SKM-1 treated with dmso at 0.1 percent for 144 hours (cell line): ENCODE measurements at regions not wholly inside any gene's neighbourhood (a gene's known extent, or its start where the extent isn't known, plus 50 kb on each side); places are given as distances from the start of the nearest gene placed in this dataset.
A peak's percentile ranks its signal among the peaks of the same experiment; 100 is the strongest.

Experiments
- DNase-seq: peaks from one replicate; lab custom pipeline; 2025; ENCODE audit not compliant: unreplicated experiment; lab: John Stamatoyannopoulos, UW

- no peak for DNase-seq
Observed at GRCh38 chr6:163790266-163790840, 375.8 kb downstream of the QKI start.

DNA sequence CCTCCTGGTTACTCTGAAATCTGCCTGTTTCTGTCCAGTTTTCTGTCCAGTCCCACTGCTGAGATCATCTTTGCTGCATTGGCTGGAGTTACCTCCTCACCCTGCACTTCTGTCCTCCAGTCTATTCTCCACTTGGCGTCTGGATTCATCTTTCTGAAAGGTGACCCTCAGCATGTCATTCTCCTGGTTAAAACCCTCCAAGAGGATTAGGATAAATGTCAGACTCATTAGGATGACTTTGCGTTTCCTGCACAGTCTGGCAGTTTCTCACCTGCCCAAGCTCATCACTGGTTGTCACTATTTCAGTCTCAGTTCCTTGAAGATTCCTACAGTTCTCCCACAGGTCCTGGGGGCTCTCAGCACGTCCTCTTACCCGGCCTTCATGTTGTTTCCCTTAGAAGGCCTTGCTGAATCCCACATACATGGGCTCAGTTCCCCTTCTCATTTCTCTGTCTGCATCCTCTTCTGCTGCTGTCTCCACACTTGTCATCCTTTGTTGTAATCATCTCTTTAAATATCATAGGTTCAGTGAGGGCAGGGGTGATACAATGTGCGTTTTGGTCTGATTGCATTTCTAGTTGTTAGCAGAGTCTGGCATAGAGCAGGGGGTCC, 374.8 kb downstream of the QKI start:
- DNase-seq, result no peak

GRCh38 chr6:163786995-163787671, 372.6 kb downstream of the QKI start:
- DNase-seq, result no peak

GRCh38 chr6:163782436-163783003, 368.0 kb downstream of the QKI start:
- DNase-seq, result peak; percentile 77

DNA sequence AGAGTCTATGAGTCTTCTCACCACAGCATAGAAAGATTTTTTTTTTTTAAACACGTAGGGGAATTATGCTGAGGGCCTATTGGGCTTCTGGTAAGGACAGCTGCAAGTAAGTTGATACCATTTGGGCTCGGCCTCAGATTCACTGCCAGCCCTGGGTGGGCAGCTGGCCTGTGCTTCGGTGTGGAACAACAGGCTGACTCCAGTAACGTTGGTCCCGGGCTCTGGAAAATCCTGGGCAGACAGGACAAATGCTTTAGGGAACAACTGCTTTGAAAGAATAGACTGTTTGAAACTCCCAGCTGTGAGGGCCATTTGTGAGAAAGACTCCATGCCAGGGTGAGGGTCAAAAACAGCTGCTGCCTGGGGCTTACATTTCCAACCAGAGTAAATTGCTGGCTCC, 366.5 kb downstream of the QKI start:
- no peak for DNase-seq

DNA sequence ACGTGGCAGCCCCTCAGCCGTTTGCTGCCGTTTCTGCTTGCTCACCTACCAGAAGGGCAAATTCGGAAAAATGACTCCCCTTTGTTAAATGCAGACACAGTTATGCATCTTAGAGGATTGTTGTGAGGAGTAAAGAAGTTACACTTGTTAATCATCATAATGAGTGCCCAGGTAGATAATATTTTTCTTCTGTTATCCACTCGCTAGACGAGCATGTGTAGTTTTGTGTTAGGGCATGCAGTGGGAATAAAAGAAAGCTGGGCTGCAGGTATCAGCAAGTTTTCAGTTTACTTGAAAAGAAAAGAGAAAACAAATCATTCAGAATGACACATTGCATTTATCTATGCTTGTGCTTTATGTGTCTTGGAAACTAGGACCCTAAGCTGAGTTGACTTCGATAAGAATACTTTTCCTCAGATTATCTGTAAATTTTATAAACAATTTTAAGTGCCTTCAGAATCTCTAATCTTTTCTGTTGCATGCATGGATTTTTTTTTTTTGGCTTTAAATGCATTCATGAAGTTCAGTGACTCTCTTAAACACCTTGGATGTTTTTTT, 365.3 kb downstream of the QKI start:
- DNase-seq, result no peak

DNA sequence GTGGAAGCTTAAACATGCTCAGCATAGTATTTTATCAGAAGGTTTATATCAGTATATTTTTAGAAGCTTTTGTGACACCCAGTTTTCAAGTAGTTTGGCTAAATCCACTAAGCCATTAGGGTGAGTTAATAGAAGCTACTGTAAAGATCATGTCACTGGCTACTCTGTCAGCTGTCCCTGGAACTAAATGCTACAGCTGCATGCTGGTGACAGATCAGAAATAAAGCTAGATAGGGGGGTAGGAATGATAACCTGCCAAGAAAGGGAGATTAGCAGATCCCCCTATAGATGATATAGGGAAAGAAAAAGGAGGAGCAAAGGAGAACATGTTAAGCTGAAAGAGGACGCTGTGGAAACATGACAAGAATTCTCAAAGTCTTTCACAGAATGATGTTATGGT, 363.2 kb downstream of the QKI start:
- no peak for DNase-seq

DNA sequence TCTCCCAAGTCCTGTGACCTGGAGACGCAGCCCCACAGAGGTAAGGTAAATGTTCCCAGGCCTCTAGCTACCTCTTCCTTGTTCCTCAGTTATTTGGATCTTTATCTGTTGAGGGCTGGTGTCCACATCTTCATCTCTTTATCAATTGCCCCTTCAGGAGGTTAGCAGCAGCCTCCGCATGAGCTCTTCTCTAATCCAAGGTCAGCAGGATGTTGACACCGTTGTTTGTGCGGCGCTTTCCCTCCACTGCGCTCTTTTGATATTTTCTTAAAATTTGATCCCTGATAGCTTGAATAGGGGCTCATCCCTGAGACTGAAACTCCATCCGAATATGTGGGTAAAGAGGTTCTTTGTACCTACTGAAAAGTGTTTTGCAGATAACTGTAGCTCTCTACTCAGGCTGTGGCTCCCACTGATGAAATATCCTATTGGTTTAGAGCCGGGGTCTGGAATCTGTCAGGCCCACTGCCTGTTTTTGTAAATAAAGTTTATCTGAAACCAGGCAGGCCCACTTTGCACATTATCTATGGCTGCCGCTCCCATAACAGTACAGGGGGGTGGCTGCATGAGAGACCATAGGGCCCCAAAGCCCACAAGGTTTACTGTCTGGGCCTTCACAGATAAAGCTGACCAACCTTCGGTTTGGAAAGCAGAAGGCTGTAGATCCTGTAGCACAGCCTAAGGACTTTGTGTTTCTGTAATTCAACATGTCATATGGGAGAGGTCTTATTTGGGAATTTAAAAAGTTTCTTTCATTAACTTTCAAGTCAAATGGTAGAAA, 362.6 kb downstream of the QKI start:
- DNase-seq, result no peak

DNA sequence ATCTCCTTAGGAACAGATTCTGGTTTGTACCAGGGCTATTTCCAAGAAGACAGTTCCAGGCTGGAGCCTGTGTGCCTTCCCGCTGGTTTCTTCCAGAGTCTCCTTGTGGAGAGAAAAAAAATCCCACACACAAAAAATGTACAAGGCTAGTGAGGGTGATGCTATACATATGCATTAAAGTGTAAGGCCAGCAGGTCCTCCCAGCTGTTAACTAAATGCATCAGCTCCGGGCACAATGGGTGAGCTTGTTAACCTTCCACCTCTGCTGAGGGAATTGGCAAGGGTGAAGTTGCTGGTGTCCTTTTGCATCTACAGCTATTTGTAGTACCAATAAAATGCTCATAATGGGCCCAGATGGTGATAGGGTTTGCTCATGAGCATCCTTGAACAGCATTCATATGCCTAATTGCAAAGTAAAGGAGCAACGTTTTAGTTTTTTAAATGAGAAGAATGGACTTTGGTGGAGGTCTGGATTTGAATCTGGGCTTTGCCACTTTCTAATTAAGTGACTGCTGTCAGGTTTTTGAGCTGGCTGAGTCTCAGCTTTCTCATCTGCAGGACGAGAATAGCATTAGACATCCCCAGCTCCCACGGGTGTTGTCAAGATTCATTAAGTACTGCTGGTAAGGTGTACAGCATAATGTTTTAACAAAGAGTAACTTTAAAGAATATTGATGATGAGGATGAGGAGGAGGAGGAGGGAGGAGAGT, 361.8 kb downstream of the QKI start:
- no peak for DNase-seq

- DNase-seq, result no peak
Observed at GRCh38 chr6:163775313-163775712, 360.8 kb downstream of the QKI start.

GRCh38 chr6:163774485-163774884, 360.0 kb downstream of the QKI start:
- no peak for DNase-seq

DNA sequence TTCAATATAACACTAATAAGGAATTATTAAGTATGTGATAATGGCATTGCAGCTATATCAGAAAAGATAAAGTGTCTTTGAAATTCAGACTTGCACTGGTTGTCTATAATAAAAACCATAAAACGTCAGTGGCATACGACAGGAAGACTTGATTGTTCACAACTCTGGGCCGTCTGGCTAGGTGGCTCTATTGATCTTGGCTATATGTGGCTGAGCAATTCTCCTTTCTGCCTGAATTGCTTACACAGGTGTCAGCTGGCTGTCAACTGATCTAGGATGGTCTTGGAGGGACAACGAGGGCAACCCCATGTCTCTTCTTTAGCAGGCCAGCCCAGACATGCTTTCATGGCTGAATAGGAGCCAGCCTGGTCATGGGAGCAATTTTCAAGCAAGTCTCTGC, 359.1 kb downstream of the QKI start:
- no peak for DNase-seq

DNA sequence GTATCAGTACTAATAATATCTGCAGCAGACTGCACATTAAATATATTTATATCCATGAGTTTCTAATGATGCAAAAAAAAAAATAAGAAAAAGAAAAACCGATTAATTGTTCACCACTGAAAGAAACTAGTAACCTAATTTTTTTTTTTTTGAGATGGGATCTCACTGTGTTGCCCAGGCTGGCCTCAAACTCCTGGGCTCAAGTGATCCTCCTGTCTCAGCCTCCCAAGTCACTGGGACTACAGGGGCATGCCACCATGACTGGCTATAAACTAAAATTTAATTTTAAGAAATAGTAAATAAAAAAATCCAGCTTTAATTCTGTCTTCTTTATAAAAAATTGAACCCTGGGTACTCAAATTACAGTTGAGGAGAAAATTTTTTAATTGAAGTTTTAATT, 358.2 kb downstream of the QKI start:
- no peak for DNase-seq

DNA sequence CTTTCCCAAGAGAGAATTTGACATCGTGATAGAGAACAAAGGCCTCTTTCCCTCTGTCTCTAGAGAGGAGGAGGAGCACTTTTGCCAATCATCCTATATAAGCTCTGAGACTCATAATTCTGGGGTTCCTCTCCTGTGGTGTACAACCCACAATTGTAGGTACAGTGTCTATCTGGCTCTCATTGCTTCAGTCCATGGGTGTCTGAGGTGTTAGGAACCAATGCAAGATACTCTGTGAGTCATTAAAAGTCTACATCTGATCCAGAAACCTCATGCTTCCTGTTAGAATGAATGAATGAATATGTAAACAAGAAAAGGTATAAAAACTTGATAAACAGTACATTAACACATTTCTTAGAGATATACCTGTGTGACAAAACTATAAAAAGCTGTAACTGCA, 356.7 kb downstream of the QKI start:
- no peak for DNase-seq

GRCh38 chr6:163768905-163769304, 354.4 kb downstream of the QKI start:
- no peak for DNase-seq

- DNase-seq, result no peak
Observed at GRCh38 chr6:163766936-163767335, 352.4 kb downstream of the QKI start.

GRCh38 chr6:163765335-163765734, 350.8 kb downstream of the QKI start:
- no peak for DNase-seq

- no peak for DNase-seq
Observed at GRCh38 chr6:163764565-163764964, 350.0 kb downstream of the QKI start.

GRCh38 chr6:163761481-163761880, 347.0 kb downstream of the QKI start:
- DNase-seq, result no peak

GRCh38 chr6:163760860-163761259, 346.3 kb downstream of the QKI start:
- no peak for DNase-seq

DNA sequence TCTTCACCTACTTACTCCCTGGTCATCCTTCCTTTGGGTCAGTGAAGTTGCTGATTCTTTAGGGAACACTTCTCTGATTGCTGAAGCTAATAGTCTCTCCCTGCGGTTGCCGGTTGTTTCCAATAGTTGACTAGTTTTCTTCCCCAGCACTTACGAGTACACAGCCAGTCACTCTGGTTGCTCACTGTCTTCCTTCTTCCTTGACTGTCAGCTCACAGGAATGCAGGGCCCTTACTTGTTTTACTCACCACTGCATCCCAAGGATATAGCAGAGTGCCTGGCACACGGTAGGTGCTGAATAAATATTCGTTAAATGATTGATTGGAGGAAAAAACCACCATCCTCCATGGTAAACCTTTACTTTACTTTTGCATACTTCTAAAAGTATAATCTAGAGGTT, 345.0 kb downstream of the QKI start:
- DNase-seq, result no peak
